ENCODE measurements at regions not wholly inside any gene's neighbourhood (a gene's known extent, or its start where the extent isn't known, plus 50 kb on each side); places are given as distances from the start of the nearest gene placed in this dataset.
A peak's percentile ranks its signal among the peaks of the same experiment; 100 is the strongest.

DNA sequence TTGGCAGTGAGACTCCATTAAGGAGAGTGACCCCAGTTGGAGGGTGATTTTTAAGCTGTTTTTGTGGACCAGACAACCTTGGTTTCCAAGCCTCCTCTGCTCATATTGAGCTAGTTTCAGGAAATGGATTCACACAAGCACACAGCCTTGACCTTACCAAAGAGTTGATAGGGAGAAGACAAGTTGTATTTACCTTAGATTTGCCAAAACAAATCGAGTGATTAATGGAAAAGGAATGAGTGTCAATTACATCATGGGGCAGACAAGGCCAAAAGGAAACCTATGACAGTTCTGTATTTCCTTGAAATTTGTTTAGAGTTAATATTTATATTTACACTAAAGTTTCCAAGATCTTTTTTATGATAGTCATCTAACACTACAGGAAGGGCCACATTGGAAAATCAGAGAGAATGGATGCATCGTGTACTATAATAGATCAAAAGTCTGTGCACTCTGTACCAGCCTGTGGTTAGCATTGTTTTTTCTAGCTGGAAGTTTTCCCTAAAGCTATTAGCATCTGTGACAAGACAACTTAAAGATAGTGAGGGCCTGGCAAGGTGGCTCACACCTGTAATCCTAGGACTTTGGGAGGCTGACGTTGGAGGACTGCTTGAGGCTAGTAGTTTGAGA is 86.0 kb upstream of the FER start:
- no peak overlapping the region for H3K4me3 ChIP-seq (ENCODE audit: low read length)
- H3K4me1 Mint-ChIP-seq: no peaks in the 10 kb centered on the region
- H3K27me3 ChIP-seq (ENCODE audit: control insufficient read depth, insufficient read depth, low read length, poor library complexity, severe bottlenecking): no peaks in the 10 kb centered on the region
- H3K36me3 ChIP-seq (ENCODE audit: control insufficient read depth, insufficient read depth, low read length): no peaks in the 10 kb centered on the region
- no peak overlapping the region for H3K27ac Mint-ChIP-seq
- H3K27me3 Mint-ChIP-seq (ENCODE audit: insufficient read depth): peaks cover 8% of the 10 kb centered on the region
- no peak for DNase-seq
- peaks cover 6% of the 10 kb centered on the region for H3K9me3 Mint-ChIP-seq
- H3K9ac ChIP-seq (ENCODE audit: extremely low read depth, low read length, poor library complexity, severe bottlenecking): no peak overlapping the region
- TF ChIP-seq, protein P1, sequence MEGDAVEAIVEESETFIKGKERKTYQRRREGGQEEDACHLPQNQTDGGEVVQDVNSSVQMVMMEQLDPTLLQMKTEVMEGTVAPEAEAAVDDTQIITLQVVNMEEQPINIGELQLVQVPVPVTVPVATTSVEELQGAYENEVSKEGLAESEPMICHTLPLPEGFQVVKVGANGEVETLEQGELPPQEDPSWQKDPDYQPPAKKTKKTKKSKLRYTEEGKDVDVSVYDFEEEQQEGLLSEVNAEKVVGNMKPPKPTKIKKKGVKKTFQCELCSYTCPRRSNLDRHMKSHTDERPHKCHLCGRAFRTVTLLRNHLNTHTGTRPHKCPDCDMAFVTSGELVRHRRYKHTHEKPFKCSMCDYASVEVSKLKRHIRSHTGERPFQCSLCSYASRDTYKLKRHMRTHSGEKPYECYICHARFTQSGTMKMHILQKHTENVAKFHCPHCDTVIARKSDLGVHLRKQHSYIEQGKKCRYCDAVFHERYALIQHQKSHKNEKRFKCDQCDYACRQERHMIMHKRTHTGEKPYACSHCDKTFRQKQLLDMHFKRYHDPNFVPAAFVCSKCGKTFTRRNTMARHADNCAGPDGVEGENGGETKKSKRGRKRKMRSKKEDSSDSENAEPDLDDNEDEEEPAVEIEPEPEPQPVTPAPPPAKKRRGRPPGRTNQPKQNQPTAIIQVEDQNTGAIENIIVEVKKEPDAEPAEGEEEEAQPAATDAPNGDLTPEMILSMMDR (conservative IDR thresholded peaks at IDR 0.05): no peak
- WGBS, 2 experiments (ENCODE audit: insufficient coverage in 1 of 2, insufficient read length in 1 of 2): 90 to 92% methylated on average over 2 to 3 of the region's 3 CpGs
- peak overlapping the region; percentile 50 for H3K27ac ChIP-seq (ENCODE audit: low read depth, low read length)
- H3K36me3 Mint-ChIP-seq (ENCODE audit: low read depth): no peaks in the 10 kb centered on the region
- no peak overlapping the region for H3K4me3 Mint-ChIP-seq
- H3K9me3 ChIP-seq (ENCODE audit: control insufficient read depth, low read length): peaks cover 5% of the 10 kb centered on the region
- no peaks in the 10 kb centered on the region for H3K4me1 ChIP-seq (ENCODE audit: control insufficient read depth, insufficient read depth, low read length)

DNA sequence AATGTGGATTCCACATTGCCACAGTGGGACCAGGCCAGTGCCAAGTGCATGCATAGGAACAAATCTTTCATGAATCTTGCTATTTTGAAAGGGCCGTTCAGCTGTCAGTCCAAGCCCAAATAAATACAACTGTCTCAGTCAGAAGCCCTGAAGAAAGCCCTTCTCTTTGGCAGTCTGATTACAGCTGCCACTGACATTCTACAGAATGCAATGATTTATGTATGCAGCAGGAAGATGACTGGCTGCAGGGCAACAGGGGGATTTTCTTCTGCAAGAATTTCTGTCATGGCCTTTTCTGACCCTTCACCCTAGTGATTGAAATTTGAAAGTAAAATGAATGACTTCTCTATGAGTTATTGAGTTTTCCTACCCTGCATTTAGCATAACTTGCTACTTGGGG is 86.7 kb upstream of the FER start:
- TF ChIP-seq, protein P1 (conservative IDR thresholded peaks at IDR 0.05): no peak
- H3K36me3 ChIP-seq (ENCODE audit: control insufficient read depth, insufficient read depth, low read length): no peaks in the 10 kb centered on the region
- peaks cover 4% of the 10 kb centered on the region for H3K9me3 ChIP-seq (ENCODE audit: control insufficient read depth, low read length)
- H3K27me3 Mint-ChIP-seq (ENCODE audit: insufficient read depth): peaks cover 8% of the 10 kb centered on the region
- no peaks in the 10 kb centered on the region for H3K4me1 ChIP-seq (ENCODE audit: control insufficient read depth, insufficient read depth, low read length)
- H3K4me3 Mint-ChIP-seq: no peak overlapping the region
- WGBS, 2 experiments (ENCODE audit: insufficient coverage in 1 of 2, insufficient read length in 1 of 2): 70 to 91% methylated on average over 1 of the region's 1 CpG
- no peaks in the 10 kb centered on the region for H3K36me3 Mint-ChIP-seq (ENCODE audit: low read depth)
- H3K9ac ChIP-seq (ENCODE audit: extremely low read depth, low read length, poor library complexity, severe bottlenecking): no peak overlapping the region
- H3K27ac ChIP-seq (ENCODE audit: low read depth, low read length): peak overlapping the region; percentile 65
- peaks cover 2% of the 10 kb centered on the region for H3K9me3 Mint-ChIP-seq
- H3K4me1 Mint-ChIP-seq: peaks cover 3% of the 10 kb centered on the region
- no peak for DNase-seq
- H3K27ac Mint-ChIP-seq: no peak overlapping the region
- H3K4me3 ChIP-seq (ENCODE audit: low read length): no peak overlapping the region
- no peaks in the 10 kb centered on the region for H3K27me3 ChIP-seq (ENCODE audit: control insufficient read depth, insufficient read depth, low read length, poor library complexity, severe bottlenecking)

DNA sequence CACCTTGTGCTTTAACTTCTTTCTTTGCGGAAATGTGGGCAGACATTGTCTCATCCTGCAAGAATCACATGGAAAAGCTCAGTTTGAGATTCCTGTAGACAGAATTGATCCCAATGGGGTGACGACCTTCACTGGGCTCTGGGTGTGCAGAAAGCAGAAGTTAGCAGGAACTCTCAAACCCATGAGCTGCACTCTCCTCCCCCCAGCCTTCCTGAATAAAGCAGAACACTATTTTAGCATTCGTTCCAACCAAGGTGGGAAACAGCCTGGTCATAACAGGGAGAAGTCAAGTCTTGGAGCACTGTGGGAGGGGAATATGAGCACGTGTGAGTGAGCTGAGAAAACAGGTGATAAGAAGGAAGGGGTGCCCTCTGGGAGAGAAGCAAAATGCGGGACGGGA is 87.4 kb upstream of the FER start:
- no peak for DNase-seq
- Mint-ChIP-seq H3K36me3 (ENCODE audit: low read depth) (no peaks in the 10 kb centered on the region), H3K27ac (no peak overlapping the region), H3K9me3 (no peaks in the 10 kb centered on the region), H3K4me3 (no peak overlapping the region), H3K4me1 (peaks cover 5% of the 10 kb centered on the region), H3K27me3 (ENCODE audit: insufficient read depth) (peaks cover 8% of the 10 kb centered on the region)
- TF ChIP-seq, protein P1 (conservative IDR thresholded peaks at IDR 0.05): no peak
- H3K27ac ChIP-seq (ENCODE audit: low read depth, low read length): peak overlapping the region; percentile 65
- no peaks in the 10 kb centered on the region for H3K9me3 ChIP-seq (ENCODE audit: control insufficient read depth, low read length)
- no peak overlapping the region for H3K4me3 ChIP-seq (ENCODE audit: low read length)
- no peak overlapping the region for H3K9ac ChIP-seq (ENCODE audit: extremely low read depth, low read length, poor library complexity, severe bottlenecking)
- H3K4me1 ChIP-seq (ENCODE audit: control insufficient read depth, insufficient read depth, low read length): no peaks in the 10 kb centered on the region
- no peaks in the 10 kb centered on the region for H3K36me3 ChIP-seq (ENCODE audit: control insufficient read depth, insufficient read depth, low read length)
- 84 to 90% methylated on average over 3 to 6 of the region's 6 CpGs for WGBS, 2 experiments (ENCODE audit: insufficient coverage in 1 of 2, insufficient read length in 1 of 2)
- no peaks in the 10 kb centered on the region for H3K27me3 ChIP-seq (ENCODE audit: control insufficient read depth, insufficient read depth, low read length, poor library complexity, severe bottlenecking)
